ENCODE measurements at regions not wholly inside any gene's neighbourhood (a gene's known extent, or its start where the extent isn't known, plus 50 kb on each side); places are given as distances from the start of the nearest gene placed in this dataset.
"Not testable (repeated sequence)": the region's sequence is repeated elsewhere in the genome, so short reads cannot be mapped to it uniquely, and the experiment has no call there.

DNA sequence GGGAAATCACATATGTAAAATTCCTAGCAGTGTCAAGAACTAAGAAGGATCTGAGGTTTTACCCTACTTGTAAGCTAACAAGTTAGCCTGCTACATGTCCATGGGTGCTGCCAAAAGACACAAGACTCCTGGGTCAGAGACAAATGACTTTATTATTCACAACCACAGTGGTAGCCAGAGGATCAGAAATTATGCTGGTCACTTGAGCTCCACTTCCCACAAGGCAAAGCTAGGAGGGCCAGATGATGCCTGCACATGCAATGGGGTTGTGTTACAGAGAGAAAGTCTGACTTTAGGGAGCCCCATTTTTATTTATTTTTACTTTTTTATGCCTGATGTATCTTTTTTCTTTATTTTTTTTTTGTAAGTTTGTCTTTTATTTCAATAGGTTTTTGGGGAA, 136.8 kb downstream of the S1PR1 start:
- no peak for DNase-seq

DNA sequence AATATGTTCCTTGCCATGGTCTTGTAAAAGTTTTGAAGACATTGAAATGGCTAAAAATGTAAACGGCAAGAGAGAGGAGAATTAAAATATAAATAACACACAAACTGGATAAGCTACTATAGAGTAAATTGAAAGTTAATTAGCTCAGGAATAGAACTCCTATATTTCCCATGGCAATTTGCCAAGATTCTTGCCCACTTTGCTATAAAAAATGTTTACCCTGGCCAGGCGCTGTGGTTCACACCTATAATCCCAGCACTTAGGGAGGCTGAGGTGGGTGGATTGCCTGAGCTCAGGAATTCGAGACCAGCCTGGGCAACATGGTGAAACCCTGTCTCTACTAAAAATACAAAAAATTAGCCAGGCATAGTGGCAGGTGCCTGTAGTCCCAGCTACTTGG, 138.6 kb downstream of the S1PR1 start:
- DNase-seq: not testable (repeated sequence)

GRCh38 chr1:101376121-101377083, 139.6 kb downstream of the S1PR1 start:
- no peak for DNase-seq

DNA sequence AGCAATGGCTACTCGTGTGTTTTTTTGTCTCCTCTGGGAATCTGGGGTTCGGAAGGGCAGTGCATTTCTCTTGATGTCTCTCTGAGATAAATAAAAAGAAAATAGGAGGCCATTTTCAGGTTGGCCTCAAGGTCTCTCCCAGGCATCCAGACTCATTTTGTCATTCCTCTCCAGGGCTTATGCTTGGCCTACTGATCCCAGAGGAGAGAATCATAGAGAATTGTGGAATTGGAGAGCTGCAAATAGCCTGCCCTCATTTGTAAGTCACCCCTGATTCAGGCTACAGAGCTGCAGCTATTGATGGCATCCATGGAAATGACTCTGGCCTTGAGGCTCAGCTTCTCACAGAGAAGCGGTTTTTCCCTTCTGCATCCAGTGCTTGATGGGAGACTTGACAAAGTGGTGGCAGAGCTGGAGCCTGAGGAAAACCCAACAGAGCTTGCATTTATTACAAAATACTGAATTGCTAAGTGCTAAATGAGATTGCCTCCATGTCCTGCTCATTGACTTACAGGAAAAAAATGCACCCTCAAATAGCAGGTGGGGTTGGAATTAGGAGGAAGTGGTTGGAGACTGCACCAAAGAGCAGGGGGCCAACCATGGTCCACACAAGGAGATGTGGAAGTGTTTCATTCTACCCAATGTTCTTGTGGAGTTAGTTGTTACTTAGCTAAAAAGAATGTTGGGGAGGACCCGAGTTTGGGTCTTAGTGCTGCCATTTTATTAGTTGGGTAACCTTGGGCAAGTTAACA, 140.4 kb downstream of the S1PR1 start:
- no peak for DNase-seq

- no peak for DNase-seq
These were observed 142.2 kb downstream of the S1PR1 start for GRCh38 chr1:101379037-101379436.

DNA sequence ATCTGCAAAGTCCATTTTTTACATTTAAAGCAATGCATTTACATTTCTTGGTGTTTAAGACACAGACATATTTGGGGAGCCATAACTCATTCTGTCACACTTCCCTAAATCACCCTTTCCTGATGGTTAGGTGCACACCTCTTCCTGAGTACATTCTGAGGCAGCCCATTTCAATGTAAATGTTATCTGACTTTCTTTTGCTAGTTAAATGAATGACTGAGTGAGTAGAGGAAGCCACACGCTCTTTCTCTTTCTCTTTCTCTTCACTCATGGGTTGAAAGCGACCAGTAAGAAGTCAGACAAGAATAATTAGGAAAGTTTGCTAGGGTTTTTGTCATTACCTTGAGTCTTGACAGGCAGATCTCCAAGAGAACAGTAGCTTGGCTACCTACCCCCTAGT, 143.1 kb downstream of the S1PR1 start:
- no peak for DNase-seq

- DNase-seq: no peak
These were observed 145.3 kb downstream of the S1PR1 start for GRCh38 chr1:101382135-101382534.

DNA sequence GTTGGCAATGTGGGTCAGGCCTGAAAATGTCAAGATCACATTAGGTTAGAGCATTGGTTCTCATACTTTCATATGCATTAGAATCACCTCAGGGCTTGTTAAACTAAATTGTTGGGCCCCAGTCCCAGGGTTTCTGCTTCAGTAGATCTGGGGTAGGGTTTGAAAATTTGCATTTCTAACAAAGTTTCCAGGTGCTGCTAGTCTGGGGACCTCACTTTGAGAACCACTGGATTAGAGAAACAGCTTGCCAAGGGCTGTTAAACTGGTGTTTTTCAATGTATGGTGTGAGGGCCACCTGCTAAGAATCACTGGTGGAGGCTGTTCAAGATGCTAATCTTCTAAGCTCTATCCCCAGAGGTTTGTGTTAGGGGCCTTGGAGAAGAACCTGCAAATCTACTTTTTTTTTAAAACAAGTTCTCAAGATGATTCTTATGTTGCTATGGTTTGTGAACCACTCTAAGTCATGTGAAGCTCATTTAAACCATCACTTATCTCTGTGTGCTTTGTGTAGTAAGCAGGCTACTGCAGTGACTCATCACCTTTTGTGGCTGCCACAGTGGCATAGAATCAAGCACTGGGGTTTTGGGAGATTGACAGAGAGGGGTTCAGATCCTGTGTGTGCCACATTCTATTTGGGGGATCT, 152.2 kb downstream of the S1PR1 start:
- DNase-seq: no peak

- no peak for DNase-seq
These were observed 152.7 kb downstream of the S1PR1 start for GRCh38 chr1:101389547-101389929.

DNA sequence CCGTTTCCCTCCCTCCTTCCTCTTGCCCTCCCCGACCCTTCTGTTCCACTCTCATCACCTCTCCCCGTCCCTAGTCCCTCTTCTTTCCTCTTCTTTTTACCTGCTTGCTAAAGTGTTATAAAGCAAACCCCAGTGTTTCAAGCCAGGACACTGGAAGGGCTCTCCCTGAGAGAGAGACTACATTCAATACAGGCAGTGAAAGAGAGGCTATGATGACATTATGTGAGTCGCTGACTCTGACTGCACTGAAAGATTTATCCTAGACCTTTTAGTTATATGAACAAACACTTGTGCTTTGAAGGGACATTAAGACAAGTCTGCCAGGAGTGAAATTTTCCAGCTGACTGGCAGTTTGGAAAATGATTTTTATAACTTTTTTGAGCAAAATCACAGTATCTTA, 155.7 kb downstream of the S1PR1 start:
- DNase-seq: no peak

GRCh38 chr1:101394041-101394440, 157.2 kb downstream of the S1PR1 start:
- no peak for DNase-seq

DNA sequence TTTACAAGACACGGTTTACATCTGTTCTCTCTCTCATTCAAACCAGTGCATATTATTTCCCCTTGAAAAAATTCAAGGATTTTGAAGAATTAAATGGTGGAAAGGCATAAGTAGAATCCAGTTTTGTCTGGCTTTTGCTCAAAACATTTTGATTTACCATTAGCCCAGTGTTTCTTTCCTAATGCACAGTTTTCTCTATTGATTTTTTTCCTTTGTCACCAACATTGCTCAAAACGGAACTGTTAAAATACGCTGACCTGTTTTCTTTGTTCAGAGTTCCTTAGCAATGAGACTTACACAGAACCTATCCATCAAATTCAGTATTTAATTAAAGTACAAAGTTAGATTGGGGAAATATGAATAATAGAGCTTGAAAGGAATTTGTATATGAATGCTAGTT, 162.4 kb downstream of the S1PR1 start:
- DNase-seq: no peak

DNA sequence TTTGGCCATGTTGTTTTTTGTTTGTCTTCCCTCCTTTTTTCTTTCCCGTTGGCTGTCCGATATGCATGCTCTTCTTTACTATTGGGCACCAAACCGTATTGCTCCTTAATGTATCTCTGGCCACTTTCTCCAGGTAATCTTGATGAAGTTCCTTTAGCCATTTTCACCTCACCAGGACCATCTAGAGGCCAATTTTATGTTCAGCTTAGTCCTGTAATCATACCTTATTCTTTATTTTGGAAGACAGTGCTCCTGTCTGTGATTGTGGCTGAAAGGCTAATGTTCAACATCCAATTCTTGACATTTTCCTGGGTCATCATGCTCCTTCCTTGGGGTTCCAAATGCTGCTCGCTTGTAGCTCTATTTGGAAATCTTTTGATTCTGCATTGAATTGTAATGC, 169.5 kb downstream of the S1PR1 start:
- DNase-seq: no peak

DNA sequence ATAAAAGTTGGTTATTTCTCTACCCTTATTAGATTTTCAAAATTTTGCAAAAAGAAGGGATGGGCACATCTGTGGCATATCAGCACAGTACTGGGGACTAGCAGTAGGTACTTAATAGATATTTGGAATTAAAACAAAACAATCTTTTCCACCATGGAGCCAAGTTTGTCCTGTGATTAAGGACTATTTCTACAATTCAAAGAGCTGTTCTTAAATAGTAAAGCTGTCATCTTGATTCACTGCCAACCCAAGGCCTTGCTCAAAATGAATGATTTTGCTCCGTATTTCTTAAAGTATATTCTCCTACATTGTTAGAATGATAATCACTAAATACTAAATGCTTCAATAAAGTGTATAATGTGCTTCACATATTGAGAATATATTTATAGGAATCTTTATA, 169.9 kb downstream of the S1PR1 start:
- DNase-seq: no peak

GRCh38 chr1:101407505-101408211, 170.8 kb downstream of the S1PR1 start:
- DNase-seq: no peak

DNA sequence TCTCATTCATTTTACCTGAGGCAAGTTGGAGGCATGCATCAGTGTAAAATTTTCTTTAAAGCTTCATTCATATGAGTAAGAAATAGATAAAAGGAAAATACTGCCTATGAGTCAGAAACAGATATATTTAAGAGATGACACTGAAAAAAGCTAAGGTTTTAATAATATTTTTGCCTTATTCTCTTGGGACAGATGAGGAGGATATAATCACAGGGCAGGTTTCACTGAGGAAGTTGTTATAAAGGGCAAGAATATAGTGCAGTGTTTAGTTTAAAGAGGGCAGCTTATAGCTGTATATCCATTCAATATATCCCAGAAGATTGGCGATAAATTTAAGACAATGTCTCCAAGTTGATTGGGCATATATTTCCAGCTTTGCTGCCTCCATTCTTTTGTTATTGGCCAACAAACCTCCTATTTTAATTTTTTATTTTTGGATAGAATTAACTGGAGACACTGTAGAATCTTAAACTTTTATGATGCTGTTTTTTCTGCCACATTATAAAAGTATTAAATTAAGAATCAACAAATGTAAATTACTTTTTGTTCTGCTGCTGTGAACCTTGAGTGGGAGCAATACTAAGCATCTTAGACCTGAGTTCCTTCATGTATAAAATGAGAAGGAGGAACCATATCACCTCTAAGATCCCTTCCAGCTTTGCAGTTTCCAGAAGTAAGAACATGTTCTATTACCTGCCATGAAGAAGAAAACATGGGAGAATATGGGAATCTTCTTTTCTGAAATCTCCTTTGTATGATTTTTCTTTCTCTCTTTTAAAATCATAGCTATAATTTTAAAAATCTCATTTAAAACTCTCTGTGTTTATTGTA, 171.6 kb downstream of the S1PR1 start:
- no peak for DNase-seq

- DNase-seq: no peak
These were observed 172.3 kb downstream of the S1PR1 start for GRCh38 chr1:101409102-101409501.

GRCh38 chr1:101410048-101410878, 173.4 kb downstream of the S1PR1 start:
- no peak for DNase-seq

DNA sequence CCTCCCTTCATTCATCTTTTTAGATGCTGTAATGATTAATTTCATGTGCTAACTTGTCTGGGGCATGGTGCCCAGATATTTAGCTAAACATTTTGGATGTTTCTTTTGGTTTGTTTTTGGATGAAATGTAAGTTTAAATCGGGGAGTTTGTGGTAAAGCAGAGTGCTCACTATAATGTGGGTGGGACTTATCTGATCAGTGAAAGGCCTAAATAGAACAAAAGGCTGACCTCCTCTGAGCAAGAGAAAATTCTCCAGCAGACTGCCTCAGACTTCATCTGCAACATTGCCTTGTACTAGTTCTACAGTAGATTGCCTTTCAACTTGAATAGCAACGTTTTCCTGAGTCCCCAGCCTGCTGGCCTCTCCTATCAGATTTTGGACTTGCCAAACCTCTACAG, 183.6 kb downstream of the S1PR1 start:
- no peak for DNase-seq

DNA sequence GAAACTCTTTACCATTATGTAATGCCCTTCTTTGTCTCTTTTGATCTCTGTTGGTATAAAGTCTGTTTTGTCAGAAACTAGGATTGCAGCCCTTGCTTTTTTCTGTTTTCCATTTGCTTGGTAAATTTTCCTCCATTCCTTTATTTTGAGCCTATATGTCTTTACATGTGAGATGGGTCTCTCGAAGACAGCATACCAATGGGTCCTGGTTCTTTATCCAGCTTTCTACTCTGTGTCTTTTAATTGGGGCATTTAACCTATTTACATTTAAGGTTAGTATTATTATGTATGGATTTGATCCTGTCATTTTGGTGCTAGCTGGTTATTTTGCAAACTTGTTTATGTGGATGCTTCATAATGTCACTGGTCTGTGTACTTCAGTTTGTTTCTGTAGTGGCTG, 191.3 kb downstream of the S1PR1 start:
- not testable (repeated sequence) for DNase-seq

GRCh38 chr1:101428562-101428961, 191.7 kb downstream of the S1PR1 start:
- DNase-seq: no peak
